ENCODE measurements at regions not wholly inside any gene's neighbourhood (a gene's known extent, or its start where the extent isn't known, plus 50 kb on each side); places are given as distances from the start of the nearest gene placed in this dataset.

DNA sequence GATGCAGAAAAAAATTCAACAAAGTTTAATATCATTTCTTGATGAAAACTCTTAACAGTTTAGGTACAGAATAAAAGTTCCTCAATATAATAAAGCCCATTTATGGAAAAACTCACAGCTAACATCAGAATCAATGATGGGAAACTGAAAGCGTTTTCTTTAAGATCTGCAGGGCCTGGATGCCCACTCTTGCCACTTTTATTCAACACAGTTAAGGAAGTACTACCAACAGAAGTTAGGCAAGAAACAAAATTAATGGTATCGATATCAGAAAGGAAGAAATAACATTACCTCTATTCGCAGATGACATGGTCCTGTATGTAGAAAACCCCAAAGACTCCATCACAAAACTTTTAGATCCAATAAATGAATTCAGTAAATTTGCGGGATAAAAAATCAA lies 542.4 kb upstream of the RGMB start:
- TF ChIP-seq POLR2AphosphoS5 (IDR thresholded peaks at IDR 0.05; ENCODE audit: low read depth, low read length) (no peak), TAF1 (IDR thresholded peaks at IDR 0.05; ENCODE audit: borderline replicate concordance, insufficient read depth, low read length) (no peak), SIN3A (IDR thresholded peaks at IDR 0.05; ENCODE audit: borderline replicate concordance, insufficient read depth, low read length) (no peak)
